ENCODE measurements at regions not wholly inside any gene's neighbourhood (a gene's known extent, or its start where the extent isn't known, plus 50 kb on each side); places are given as distances from the start of the nearest gene placed in this dataset.

- no peak for ATAC-seq
- Histone ChIP-seq H3K27ac (no peak overlapping the region), H3K4me1 (no peaks in the 10 kb centered on the region), H3K36me3 (no peaks in the 10 kb centered on the region), H3K27me3 (no peaks in the 10 kb centered on the region), H3K9me3 (no peaks in the 10 kb centered on the region), H3K4me3 (no peak overlapping the region)
- TF ChIP-seq CTCF (IDR thresholded peaks at IDR 0.05), result no peak
- TF ChIP-seq POLR2A (IDR thresholded peaks at IDR 0.05), result no peak
- DNase-seq, result no peak
- WGBS (ENCODE audit: insufficient coverage, low coverage, low lambda C conversion rate, missing lambda C conversion rate), result 41% methylated on average over 4 of the region's 4 CpGs
- intact Hi-C loops (cut with DNase I), result no loop called here
Observed at GRCh38 chr4:30952526-30953219, 232.5 kb downstream of the PCDH7 start.

- 63% methylated on average over 1 of the region's 1 CpG for WGBS (ENCODE audit: insufficient coverage, low coverage, low lambda C conversion rate, missing lambda C conversion rate)
- no peak for ATAC-seq
- intact Hi-C loops (cut with DNase I), result no loop called here
Observed at GRCh38 chr4:30953799-30954198, 233.6 kb downstream of the PCDH7 start.

GRCh38 chr4:30956916-30957315 lies 236.7 kb downstream of the PCDH7 start:
- 48% methylated on average over 6 of the region's 6 CpGs for WGBS (ENCODE audit: insufficient coverage, low coverage, low lambda C conversion rate, missing lambda C conversion rate)
- intact Hi-C loops (cut with DNase I), result no loop called here
- ATAC-seq, result no peak

More at GRCh38 chr4:30953799-30954198, 233.6 kb downstream of the PCDH7 start:
- no peak for DNase-seq
- TF ChIP-seq POLR2A (IDR thresholded peaks at IDR 0.05) (no peak), CTCF (IDR thresholded peaks at IDR 0.05) (no peak)
- H3K36me3 ChIP-seq, result no peaks in the 10 kb centered on the region
- H3K9me3 ChIP-seq, result no peaks in the 10 kb centered on the region
- H3K4me3 ChIP-seq, result no peak overlapping the region
- no peaks in the 10 kb centered on the region for H3K27me3 ChIP-seq
- no peak overlapping the region for H3K27ac ChIP-seq
- no peaks in the 10 kb centered on the region for H3K4me1 ChIP-seq

GRCh38 chr4:30957706-30958105 lies 237.5 kb downstream of the PCDH7 start:
- DNase-seq (no peak), ATAC-seq (no peak)
- Histone ChIP-seq H3K27me3 (no peaks in the 10 kb centered on the region), H3K4me1 (no peaks in the 10 kb centered on the region), H3K9me3 (no peaks in the 10 kb centered on the region), H3K4me3 (no peak overlapping the region), H3K36me3 (no peaks in the 10 kb centered on the region), H3K27ac (no peak overlapping the region)
- intact Hi-C loops (cut with DNase I), result no loop called here
- TF ChIP-seq CTCF (IDR thresholded peaks at IDR 0.05) (no peak), POLR2A (IDR thresholded peaks at IDR 0.05) (no peak)
- WGBS (ENCODE audit: insufficient coverage, low coverage, low lambda C conversion rate, missing lambda C conversion rate), result 23% methylated on average over 4 of the region's 4 CpGs

More at GRCh38 chr4:30956916-30957315, 236.7 kb downstream of the PCDH7 start:
- H3K27me3 ChIP-seq, result no peaks in the 10 kb centered on the region
- no peaks in the 10 kb centered on the region for H3K9me3 ChIP-seq
- no peak overlapping the region for H3K27ac ChIP-seq
- H3K36me3 ChIP-seq, result no peaks in the 10 kb centered on the region
- TF ChIP-seq POLR2A (IDR thresholded peaks at IDR 0.05) (no peak), CTCF (IDR thresholded peaks at IDR 0.05) (no peak)
- H3K4me3 ChIP-seq, result no peak overlapping the region
- DNase-seq, result no peak
- no peaks in the 10 kb centered on the region for H3K4me1 ChIP-seq

Data from right lobe of liver (tissue), 6 donors.